Kidney tubule cell (primary cell): ENCODE measurements at regions not wholly inside any gene's neighbourhood (a gene's known extent, or its start where the extent isn't known, plus 50 kb on each side); places are given as distances from the start of the nearest gene placed in this dataset.

ENCODE experiments used
- DNase-seq: peaks from one replicate; pipeline ENCODE4 v3.0.0-alpha.2; 2018; ENCODE audit warnings: low spot score

DNA sequence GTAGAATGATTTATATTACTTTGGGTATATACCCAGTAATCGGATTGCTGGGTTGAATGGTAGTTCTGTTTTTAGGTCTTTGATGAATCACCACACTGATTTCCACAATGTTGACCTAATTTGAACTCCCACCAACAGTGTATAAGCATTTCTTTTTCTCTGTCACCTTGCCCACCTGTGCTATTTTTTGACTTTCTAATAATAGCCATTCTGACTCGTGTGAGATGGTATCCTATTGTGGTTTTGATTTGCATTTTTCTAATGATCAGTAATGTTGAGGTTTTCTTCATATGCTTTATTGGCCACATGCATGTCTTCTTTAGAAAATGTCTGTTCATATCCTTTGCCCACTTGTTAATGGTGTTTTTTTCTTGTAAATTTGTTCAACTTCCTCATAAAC lies 340.8 kb downstream of the PLOD2 start:
- no peak for DNase-seq

DNA sequence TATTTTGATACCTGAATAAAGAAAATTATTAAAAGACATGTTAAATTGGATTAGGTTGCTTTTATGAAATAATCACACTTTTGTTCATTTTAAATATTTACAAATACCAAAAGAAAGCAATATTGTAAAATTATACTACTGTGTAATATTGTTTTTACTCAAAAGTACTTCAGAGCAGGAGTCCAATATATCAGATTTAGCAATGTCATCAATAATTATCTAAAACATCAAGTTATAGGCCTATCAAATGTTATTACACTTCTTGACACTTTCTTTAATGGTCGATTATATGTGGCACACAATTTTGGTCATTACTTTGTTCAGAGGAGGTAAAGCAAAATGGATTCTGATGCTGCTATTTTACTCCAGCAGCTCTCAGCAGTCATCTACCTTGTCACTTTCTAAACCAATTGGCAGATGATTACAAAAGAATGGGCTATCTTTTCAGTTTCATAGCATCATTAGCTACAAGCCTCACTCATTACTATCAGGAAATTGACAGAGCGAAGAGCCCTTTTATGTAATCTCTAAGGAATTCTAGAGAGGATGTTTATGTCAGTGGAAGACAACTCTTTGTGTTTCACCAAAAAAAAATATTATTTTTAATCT lies 318.6 kb downstream of the PLOD2 start:
- DNase-seq: no peak

DNA sequence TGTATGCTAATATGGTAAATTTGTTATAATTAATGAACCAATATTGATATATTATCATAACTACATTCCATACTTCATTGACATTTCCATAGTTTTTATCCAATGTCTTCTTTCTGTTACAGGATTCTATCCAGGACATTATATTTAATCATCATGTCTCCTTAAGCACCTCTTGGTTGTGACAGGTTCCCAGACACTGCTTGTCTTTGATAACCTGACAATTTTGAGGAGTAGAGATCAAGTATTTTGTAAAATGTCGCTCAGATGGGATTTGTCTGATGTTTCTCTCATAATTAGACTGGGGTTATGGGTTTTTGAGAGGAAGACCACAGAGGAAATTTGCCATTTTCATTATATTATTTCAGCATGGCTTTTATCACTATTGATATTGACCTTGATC lies 317.4 kb downstream of the PLOD2 start:
- DNase-seq: no peak

DNA sequence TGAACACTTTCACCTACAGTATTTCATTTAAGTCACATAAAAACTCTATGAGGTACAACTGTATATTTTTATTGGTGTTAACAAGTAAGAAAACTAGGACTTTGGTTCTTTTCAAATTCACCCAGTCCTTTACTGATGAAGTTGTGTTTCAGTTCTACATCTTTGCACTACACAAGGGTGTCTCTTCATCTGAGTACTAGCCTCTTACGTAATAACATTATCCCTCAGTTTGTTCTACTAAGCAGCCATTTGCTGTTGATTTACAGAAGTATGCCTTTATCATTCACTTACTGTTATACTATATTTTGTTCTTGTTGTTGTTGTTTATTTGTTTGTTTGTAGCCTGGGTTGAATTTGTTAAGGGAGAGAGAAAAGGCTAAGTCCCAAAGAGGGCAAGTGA lies 311.9 kb downstream of the PLOD2 start:
- DNase-seq: no peak

DNA sequence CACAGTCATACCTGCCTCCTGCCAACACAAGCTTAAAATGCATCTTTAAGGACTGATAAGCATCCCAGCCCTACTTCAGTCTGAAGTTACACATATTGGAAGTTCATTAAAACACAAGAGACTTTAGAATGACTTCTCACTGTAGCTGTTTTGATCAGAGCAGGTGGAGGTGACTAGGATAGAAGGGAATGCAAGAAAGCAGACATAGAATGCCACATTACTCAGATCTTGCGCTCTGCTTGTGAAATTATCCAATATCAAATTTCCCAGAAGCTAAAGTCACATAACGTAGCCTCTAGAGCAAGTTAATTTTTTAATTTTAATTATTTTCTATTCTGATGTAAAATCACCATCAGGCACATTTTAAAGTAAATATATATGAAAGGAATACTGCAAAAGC lies 306.5 kb downstream of the PLOD2 start:
- DNase-seq: no peak

DNA sequence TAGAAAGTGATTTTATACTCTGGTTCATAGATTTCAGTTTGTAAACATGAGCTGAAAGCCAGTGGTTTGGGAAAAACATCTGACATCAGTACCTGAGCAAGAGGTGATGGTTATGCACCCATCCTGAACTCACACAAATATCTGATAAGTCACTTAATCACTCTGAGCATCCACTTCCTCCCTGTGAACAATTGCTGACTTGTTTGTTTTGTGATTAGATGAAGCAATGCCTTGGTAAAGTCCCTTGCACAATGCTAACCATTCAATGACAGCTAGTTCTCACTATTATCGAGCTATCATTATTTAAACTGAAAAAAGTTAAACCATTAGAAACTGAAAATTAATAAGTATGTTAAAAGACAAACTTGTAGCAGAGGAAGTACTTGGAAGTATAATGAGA lies 303.0 kb downstream of the PLOD2 start:
- DNase-seq: peak; percentile 6

DNA sequence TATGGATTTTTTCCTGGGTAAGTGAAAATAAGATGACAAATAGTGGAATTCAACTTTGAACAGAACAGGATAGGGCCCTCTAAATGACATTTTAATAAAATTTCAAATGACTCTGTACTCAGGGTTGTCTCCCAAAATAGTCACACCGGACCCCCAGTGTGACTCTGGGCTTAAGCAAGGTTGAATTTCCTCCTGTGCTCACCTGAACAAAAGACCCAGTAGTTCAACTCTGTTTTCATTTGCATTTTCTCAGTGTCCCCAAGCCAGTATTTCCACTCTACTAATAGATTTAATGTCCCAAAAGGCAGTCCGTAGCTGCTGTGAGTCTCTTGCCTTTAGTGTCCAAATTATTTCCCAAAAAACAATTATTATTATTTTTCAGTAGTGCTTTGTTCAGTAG lies 296.6 kb downstream of the PLOD2 start:
- no peak for DNase-seq

DNA sequence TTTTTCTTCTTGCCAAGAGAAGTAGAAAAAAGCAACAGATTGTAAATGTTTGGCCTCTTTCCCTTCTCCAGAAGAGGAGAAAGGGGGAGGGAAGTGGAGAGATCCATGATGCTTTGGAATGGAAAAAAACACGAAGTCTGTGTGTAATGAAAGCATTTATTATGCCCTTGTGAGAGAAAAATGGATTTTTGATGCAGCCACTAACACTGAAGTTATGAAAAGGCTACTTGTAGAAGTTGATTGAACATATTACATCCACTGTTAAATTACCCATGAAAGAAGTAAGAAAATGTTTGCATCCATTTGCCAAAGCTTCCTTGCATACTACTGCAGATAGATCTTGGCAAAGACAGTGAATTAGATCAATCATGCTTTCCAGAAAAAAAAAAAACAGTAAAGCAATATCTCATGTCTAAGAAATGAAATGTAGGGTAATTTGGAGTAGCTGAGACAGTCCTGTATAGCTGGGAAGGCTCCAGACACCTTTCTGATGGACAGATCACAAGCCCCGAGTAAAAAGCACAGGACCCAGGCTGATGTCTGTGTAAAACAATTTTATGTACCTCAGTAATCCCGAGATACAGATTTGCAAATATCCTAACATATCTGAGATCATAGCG lies 295.5 kb downstream of the PLOD2 start:
- DNase-seq: no peak

DNA sequence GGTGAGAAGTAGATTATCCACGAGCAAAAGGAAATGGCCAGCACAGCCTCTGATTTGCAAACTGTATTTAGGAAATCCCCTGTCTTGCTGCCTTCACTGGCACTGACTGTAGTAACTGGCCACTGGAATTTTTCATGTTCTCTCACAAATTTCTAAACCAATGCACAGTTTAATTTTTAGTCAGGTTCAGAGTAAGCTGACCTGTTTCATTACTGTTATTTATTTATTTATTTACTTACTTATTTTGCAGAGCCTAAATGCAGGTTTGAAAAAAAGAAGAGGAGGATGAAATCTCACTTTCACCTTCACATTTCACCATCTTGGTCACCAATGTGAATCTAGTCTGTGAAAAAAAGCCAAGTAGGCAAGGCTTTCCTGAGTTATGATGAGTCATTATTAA lies 291.0 kb downstream of the PLOD2 start:
- DNase-seq: no peak

DNA sequence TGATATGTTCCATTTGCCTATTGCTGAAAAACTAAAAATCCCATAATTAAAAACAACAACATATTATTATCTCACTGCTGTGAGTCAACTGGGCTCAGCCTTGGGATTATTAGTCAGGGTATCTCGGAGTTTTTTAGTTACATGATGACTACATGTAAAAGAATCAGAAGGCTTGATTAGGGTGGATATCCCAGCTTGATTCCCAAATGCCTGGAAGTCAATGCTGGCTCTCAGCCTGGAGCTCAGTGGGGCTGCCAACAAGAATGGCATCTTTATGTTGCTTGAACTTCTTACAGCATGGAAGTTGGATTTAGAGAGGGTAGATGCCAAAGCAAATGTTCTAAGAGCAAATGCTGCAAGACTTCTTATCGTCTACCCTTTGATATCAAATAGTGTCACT lies 278.5 kb downstream of the PLOD2 start:
- no peak for DNase-seq

DNA sequence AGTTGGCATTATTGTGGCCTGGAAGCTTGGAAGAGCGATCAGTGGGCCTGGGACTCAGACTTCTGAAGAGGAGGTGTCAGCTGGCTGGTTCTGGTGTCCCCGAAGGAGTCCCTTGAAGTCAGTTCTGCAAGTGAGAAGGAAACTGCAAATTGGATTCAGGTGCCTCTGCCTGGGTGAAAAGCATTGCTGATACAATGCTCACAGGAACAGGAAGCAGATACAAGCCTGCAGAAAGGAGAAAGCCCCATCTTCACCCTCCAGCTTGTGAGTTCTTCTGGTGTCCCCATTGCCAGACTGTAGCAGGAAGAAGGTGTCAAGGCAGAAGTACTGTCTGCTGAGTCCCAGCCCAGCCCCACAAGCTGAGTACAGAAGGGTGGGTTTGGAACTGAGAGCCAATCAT lies 271.3 kb downstream of the PLOD2 start:
- DNase-seq: no peak

DNA sequence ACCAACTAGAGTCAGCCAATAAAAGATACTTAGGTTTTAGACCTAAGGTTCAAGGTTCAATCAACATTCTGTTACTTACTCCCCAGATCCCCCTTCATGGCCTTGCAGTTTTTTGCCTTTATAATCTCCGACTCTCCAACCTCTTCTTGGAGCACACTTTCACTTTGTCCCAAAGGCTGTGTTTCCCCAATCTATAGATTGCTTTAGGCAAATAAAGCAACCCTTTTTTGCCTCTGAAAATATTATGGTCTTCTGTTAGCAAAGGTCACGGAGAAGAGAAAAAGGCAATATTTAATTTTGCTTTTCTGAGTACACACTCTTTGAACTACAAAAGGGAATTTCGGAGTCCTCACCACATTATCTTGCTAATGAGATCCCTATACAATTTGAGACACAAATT lies 268.1 kb downstream of the PLOD2 start:
- DNase-seq: no peak

DNA sequence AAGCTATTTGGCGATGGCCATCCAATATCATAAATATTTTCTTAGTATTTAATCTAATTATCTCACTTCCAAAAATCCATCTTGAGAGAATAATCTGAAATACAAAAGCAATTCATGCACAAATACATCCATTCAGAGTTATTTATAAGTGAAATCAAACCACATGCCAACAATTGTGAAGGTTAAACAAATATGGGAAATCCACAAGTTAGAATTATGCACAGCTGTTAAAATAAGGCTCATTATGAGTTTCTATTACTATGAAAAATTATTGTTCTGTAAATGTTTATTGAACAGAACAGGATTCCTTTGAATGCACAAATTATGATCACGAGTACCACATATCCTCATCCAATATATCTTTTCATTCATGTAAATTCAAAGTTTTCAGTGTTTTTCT lies 267.7 kb downstream of the PLOD2 start:
- no peak for DNase-seq

DNA sequence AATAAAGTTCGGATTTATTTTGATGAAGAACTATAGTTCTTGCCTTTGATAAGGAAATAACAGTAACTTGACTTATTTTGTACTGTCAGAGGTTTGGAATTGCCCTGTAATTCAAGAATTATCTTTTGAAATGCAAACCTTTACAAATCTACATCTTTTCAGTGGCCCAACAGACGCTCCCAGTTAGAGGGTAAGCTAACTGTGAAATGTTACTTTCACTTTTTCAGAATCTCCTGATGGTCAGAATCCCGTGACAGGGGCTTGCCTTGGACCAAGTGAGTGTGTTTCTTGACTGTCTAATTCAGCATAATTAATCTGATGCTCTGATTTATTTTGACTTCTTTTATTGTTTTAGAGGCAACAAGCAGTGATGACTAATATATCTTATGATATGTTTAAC lies 262.5 kb downstream of the PLOD2 start:
- peak; percentile 3 for DNase-seq

DNA sequence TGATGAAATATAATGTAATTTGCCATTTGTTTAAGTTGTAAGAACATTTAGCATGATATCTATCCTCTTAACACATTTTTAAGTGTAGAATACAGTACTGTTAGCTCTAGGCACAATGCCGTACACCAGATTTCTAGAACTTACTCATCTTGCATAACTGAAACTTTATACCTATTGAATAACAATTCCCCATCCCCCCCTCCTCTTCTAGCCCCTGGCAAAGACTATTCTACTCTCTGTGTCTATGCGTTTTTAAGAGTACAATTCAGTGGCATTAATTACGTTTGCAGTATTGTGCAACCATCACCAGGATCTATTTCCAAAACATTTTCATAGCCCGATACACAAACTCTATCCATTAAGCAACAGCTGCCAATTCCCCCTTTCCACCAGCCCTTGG lies 261.7 kb downstream of the PLOD2 start:
- DNase-seq: no peak

DNA sequence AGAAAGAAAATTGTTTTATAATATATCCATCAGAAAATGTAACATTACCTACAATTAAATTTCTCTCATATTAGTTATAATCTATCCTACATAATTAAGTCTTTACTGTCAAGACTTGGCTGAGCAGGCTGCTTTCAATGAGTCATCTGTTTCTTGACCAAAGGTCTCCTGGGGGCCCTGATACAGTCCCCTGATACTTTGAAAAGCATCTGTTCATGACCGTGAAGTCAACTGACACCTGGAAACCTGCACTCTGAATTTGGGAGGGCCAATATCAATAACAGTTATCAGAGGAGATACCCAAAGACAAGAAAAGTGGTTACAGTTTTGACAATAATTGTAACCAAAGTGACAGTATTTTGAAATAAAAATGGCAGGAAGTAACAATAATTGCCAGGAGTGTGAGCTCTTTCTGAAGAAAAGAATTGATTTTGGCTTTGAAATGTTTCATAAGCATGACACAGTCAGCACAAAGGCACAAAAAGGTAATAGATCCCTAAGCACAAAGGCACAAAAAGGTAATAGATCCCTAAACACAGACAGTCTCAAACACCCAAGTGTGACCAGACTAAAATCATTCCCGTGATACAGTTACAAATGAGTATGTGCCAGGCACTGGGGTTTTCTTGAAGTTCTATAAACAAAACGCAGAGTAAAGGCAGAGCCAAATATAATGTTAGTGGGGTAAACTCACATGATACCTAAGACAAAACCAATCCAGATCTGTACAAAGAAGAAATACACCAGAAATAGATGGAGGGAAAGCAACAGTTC lies 260.7 kb downstream of the PLOD2 start:
- DNase-seq: no peak

DNA sequence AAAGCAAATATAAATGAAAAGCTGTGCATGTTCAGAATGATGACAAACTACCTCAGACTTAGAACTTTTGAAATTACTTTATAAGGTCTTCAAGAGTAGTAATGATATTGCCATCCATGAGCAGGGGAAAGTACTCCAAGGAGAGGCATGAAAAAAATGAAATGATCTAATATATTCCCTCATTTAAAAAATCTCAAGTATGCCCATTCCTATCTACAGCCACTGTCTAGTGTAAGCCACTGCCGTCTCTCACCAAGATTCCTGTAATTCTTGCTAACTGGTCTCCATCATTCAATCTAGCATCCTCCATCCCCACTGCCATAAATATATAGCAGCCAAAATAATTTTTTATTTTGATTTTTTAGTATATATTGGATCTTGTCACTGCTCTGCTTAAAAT lies 258.8 kb downstream of the PLOD2 start:
- no peak for DNase-seq

DNA sequence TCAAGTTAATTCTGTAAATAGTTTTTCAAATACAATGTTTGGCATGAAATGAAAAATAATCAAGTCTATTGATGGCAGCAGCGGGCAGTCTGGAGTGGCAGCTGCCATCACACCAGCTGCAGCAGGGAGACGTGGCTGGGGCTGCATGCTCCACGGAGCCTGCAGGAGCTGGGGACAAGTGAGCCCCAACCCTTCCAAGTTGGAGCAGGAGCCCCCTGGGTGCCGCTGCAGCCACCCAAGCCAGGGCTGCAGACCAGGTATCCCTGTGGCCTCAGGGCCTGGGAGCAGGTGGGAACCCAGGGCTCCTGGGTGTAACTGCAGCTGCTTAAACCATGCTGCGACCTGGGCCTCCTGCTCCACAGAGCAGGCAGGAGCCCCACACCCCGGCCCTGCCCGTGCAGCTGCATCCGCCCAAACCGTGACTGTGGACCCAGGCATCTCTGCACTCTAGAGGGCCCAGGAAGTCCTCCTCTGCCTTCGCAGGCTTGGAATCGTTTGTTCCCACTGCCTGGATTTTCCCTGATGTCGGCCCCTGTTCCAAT lies 257.4 kb downstream of the PLOD2 start:
- no peak for DNase-seq

DNA sequence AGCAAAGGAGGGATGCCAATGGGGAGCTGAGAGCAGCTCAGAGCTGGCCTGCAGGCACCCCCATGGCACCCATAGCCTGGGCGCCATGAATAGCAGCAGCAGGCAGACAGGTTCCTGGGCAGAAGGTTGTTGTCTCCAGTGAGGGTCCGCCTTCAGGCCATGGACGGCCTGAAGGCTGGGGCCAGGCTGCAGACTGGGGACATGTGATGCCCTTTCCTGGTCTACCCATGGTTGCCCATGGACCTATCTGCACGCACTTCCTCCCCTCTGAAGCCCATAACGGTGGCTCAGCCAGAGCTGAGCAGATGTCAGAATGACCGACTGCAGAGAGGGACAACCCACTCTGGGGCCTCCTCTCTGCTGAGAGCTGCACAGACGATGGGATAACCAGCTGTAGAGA lies 256.8 kb downstream of the PLOD2 start:
- no peak for DNase-seq

DNA sequence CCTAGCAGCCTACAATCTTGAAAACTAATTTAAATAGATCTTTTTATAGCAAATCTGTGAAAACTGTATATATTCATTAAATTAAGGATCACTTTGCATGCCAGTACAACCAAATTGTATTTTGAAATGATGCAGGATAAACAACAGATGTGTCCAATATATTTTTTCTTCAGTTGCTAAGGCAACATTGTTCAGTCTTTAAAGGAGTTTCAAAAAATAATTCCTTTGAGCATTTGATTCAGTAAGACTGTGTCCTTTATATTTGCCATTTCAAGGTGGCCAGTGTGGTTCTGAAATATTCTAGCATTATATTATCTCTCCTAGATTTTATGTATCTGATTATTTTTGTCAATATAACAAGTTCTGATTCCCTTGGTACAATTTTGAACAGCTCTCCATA lies 254.7 kb downstream of the PLOD2 start:
- DNase-seq: no peak

DNA sequence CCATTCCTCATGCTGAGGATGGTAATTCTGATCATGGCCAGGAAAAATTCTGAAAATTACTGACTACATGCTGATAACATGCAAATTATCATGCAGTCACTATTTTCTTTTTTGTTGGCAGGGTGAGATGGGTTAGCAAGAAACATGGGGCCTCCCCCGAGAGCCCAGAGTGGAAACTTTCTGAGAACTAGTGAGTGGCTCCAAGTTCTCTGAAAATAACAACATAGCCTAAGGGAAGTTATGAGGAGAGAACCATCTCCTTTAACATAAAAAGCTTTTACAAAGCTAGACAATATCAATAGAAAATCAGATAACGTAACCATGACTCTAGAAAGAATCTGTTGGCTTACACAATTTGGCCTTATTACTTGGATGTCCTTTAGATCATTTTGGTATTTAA lies 254.2 kb downstream of the PLOD2 start:
- no peak for DNase-seq

DNA sequence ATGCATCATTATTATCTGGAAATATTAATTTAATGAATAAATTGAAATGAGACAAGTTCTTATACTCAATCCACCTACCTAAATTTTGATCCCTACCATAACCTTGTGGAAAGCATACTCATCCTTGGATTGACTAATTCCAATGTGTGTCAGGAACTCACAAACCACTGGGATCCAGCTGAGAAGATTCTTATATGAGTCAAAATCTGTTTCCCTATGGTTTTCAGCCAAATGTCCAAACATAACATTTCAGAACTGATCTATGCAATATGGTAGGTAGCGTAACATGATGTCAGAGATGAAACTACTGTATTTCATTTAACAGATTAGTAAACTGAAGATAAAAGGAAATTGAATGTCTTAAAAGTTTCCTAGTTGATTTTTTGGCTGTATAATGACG lies 250.0 kb downstream of the PLOD2 start:
- no peak for DNase-seq

DNA sequence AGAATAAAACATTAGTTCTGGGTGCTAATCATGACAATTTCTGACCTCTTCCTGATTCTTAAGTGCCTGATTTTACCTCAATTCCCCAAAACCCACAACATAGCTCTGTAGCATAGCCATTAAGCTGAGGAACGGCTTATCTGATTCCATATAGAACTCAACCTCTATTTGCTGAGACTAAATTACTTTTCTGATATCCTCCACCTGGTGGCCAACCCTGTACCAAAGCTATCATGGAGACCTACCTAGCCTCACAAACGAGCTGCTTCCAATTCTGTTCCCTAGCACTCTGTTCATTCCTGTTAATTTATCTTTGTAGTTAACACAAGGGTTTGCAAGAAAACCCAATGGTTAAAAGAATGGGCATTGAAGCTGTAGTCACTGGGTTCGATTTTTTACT lies 245.2 kb downstream of the PLOD2 start:
- DNase-seq: no peak
